ENCODE measurements at regions not wholly inside any gene's neighbourhood (a gene's known extent, or its start where the extent isn't known, plus 50 kb on each side); places are given as distances from the start of the nearest gene placed in this dataset.

- DNase-seq (ENCODE audit: extremely low read depth in 1 of 11, low read depth in 9 of 11, low spot score in 4 of 11), result no peak
Measured at GRCh38 chr15:93167291-93167690, 78.3 kb upstream of the RGMA start.

GRCh38 chr15:93166675-93167074 lies 77.7 kb upstream of the RGMA start:
- DNase-seq (ENCODE audit: extremely low read depth in 1 of 11, low read depth in 9 of 11, low spot score in 4 of 11), result no peak

GRCh38 chr15:93165734-93166470 lies 76.9 kb upstream of the RGMA start:
- no peak for DNase-seq (ENCODE audit: extremely low read depth in 1 of 11, low read depth in 9 of 11, low spot score in 4 of 11)

DNA sequence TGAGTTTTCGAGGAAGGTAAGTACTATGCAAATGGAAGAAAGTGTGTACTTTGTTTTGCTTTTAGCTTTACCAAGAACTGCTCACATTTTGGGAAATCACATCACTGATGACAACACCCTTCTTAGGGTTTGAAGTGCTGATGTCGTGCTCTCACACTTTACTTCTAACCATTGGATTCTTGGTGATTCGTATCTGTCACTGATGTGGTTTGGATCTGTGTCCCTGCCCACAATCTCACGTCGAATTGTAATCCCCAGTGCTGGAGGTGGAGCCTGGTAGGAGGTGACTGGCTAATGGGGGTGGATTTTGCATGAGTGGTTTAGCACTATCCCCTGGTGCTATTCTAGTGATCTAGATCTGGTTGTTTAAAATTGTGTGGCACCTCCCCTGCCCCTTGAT lies 75.4 kb upstream of the RGMA start:
- DNase-seq (ENCODE audit: extremely low read depth in 1 of 11, low read depth in 9 of 11, low spot score in 4 of 11), result no peak

GRCh38 chr15:93162560-93162959 lies 73.5 kb upstream of the RGMA start:
- no peak for DNase-seq (ENCODE audit: extremely low read depth in 1 of 11, low read depth in 9 of 11, low spot score in 4 of 11)

DNA sequence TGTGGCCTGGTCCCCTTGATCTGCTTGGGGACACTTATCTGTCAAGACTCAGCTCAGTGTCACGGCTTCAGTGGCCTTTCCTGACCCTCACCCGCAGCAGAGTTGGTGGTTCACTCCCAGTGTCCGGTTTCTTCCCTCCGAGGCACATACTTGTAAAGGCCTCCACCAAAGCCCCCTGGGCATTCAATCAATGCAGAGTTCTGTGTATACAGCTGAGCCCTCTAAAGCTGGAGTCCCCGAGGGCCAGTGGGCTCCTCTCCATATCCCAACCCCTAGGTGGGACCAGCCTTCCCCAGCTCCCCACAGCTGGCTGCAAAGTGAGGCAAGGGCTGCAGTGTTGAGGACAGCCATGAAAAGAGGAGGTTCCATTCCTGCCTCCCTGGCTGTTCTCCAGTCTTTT lies 70.9 kb upstream of the RGMA start:
- no peak for DNase-seq (ENCODE audit: extremely low read depth in 1 of 11, low read depth in 9 of 11, low spot score in 4 of 11)

GRCh38 chr15:93158097-93158900 lies 69.3 kb upstream of the RGMA start:
- no peak for DNase-seq (ENCODE audit: extremely low read depth in 1 of 11, low read depth in 9 of 11, low spot score in 4 of 11)

DNA sequence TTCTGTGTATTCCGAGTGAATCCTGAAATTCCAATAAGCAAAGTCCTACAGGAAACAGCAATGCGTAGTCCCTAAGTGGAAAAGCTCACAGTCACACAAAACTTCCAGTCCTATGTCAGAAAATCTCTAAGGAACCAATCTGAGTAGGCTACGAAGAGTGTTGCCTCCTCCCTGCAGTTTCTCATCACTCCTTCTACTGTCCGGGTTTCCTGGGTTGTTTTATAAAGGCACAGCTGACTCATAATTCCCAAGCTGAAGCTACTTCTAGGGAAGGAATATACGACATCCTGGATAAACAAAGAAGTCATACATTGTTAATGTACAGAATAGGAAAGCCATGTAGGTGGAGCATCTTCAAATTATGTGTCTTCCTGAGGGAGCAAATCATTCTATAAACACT lies 65.7 kb upstream of the RGMA start:
- DNase-seq (ENCODE audit: extremely low read depth in 1 of 11, low read depth in 9 of 11, low spot score in 4 of 11), result no peak

- DNase-seq (ENCODE audit: extremely low read depth in 1 of 11, low read depth in 9 of 11, low spot score in 4 of 11), result no peak
Measured at GRCh38 chr15:93152951-93153350, 63.9 kb upstream of the RGMA start.

DNA sequence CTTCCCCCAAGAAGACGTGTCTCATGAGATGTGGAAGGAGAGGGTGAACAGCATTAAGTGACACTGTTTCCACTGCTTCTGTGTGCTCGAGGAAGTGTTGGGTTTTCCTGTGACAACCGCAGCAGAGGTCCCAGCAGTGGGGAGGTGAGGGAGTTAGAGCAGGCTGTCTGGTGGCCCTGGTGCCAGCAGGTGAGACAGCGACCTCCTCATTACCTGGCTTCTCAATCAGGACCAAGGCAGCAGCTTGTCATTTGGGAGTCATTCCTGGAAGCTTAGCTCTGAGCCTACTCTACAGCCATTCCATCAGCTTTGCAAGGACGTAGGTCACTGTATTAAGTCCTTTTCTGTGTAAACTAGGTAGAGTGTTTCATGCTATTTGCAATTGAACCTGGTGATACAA lies 63.3 kb upstream of the RGMA start:
- no peak for DNase-seq (ENCODE audit: extremely low read depth in 1 of 11, low read depth in 9 of 11, low spot score in 4 of 11)

DNA sequence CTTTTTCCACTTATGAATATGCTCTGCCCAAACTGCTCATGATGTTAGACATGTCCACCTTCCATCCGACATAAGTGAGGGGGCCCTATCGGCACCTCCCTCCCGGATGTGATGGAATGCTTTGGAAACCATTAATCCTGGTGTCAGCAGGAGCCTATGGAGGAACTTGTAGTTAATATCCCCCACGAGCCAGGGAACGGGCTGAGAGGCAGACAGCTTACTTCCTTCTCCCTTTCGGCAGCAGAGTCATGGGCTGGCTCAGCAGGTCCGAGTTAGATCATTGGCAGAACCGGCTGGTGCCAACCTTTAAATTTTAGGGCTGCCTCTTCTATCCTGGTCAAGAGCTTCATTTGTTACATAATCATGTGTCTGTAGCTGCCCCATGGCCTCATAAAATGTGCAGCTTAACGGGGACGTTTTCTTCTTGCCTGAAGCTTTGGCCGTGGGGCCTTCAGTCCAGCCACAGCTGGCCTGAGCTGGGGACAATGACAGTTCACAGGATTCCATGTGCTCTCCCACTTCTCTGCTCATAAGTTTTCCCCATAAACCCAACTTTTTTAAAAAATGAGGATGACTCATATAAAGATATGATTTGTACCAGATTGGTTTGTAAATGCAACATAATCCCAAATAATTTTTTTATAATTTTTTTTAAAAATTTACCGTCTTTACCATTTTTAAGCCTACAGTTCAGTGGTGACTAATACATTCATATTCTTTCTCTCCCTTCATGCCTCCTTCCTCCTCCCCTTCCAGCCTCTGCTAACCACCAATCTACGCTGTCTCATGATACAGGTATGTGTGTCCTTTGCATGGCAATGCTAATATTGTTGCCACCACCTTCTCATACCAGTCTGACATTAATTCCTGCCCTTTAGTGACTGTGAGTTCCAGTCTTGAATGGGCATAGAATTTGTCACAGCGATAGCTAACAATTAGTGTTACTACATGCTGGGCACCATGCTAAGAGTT lies 62.2 kb upstream of the RGMA start:
- no peak for DNase-seq (ENCODE audit: extremely low read depth in 1 of 11, low read depth in 9 of 11, low spot score in 4 of 11)

GRCh38 chr15:93146601-93147000 lies 57.6 kb upstream of the RGMA start:
- no peak for DNase-seq (ENCODE audit: extremely low read depth in 1 of 11, low read depth in 9 of 11, low spot score in 4 of 11)

DNA sequence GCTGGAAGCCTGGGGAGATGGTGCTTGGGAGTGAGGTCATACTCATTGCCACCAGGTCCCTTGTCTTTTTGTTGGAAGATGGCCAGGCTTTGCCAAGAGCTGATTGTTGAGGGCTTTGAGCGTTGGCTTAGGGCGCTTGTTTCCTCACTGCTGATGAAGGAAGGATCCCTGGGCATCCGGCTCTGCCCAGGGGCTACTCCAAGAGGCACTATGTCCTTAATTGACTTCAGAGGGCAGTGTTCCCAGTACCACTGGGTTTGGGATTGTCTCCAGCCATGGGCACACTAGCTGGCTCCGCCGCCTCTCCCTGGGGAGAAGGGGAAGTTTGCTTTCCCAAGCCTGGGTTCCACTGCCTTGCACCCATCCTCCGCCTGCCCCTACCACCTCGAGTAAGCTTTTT lies 57.2 kb upstream of the RGMA start:
- no peak for DNase-seq (ENCODE audit: extremely low read depth in 1 of 11, low read depth in 9 of 11, low spot score in 4 of 11)

DNA sequence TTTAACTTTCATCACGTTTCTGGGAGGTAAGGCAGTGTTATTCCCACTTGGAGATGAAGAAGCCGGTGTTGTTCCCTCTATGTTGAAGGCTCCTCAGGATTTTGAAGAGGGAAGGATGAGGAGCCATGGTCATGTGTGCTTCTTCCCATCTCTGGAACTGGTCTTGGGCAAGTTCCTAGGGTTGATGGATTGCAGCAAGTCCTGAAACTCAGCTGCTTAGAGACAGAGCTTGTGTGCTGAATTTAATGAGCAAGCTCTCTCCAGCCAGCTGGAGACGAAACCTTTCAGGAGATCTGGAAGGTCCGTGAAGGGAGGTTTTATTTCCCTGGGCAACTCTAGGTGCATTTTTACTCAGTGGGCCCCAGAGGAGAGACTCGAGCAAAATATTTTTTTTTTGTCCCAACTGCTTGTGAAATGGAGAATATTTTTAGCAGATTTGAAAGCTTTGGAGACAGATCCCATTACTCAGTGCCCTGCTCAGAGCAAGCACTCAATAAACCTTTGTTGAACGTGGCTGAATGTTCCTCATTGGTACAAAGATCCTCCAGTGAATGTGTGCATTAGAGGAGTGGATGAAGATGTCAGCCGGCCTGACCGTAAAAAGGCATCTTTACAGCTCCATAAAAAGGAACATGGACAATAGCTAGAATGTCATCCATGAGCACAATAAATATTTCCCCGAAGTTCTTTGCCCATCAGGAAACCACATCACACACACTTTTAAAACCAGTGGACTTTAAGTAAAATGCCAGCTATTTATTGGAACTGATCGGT lies 55.6 kb upstream of the RGMA start:
- DNase-seq (ENCODE audit: extremely low read depth in 1 of 11, low read depth in 9 of 11, low spot score in 4 of 11), result no peak

DNA sequence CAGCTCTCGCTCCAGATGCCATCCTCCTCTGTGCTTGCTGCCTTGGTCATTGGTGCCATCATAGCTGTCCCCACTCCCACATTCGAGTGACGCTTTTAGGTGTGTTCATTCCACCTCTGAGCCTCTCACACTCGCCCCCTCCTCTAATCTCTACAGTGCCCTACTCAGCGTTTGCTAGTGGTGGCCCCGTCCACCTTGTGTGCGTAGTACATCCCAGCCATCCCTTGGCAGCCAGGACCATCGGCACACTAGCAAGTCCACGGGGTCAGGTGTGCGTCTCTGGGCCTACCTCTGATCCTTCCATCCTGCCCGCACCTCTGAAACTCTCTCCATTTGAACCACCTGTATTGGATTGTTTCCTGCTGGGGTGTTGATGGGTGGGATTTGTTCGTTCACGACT lies 54.2 kb upstream of the RGMA start:
- DNase-seq (ENCODE audit: extremely low read depth in 1 of 11, low read depth in 9 of 11, low spot score in 4 of 11), result no peak

- no peak for DNase-seq (ENCODE audit: extremely low read depth in 1 of 11, low read depth in 9 of 11, low spot score in 4 of 11)
Measured at GRCh38 chr15:93141371-93141794, 52.4 kb upstream of the RGMA start.

DNA sequence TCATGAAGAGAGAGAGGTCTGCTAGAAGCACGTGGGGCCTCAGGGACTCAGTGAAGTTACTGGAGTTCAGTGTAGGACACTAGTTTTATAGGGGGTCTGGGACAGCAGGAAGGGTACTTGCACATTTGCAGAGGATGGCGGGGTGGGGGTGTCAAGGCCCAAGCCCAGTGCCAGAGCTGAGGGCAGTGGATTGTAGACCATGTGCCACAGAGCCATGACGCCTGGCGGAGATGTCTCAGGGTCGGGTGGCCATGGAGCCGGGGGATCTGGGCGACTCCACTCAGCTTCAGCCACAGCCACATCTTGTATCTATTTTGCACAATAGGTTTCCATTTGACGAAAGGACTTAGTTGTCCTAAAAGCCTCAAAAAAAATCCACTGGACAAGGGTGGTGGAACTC lies 50.4 kb upstream of the RGMA start:
- DNase-seq (ENCODE audit: extremely low read depth in 1 of 11, low read depth in 9 of 11, low spot score in 4 of 11), result no peak

DNA sequence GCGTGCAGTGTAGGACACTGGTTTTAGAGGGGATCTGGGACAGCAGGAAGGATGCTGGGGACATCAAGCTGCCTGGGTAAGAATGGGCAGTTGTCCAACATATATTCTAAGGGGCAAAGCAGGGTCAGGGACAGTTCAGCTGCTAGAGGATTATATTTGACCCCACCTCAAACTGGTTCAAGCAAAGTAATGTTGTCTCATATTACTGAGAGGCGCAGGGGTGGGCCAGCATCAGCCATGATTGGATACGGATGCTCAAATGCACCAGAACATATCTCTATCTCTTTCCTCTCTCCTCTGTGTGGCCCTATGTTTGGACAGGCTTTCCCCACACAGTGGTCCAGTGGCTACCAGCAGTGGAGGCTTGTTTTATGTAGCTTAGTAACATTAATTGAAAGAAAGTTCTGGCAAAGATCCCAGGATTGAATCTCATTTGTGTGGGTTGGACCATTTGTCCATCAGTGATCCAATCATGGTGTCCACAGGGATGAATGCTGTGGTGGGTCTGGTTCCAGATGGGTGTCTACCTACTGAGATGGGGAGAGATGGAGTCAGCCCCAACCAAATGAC lies 49.8 kb upstream of the RGMA start:
- no peak for DNase-seq (ENCODE audit: extremely low read depth in 1 of 11, low read depth in 9 of 11, low spot score in 4 of 11)

Data from renal cortex interstitium (tissue), 11 donors.